ENCODE measurements at regions not wholly inside any gene's neighbourhood (a gene's known extent, or its start where the extent isn't known, plus 50 kb on each side); places are given as distances from the start of the nearest gene placed in this dataset.

DNA sequence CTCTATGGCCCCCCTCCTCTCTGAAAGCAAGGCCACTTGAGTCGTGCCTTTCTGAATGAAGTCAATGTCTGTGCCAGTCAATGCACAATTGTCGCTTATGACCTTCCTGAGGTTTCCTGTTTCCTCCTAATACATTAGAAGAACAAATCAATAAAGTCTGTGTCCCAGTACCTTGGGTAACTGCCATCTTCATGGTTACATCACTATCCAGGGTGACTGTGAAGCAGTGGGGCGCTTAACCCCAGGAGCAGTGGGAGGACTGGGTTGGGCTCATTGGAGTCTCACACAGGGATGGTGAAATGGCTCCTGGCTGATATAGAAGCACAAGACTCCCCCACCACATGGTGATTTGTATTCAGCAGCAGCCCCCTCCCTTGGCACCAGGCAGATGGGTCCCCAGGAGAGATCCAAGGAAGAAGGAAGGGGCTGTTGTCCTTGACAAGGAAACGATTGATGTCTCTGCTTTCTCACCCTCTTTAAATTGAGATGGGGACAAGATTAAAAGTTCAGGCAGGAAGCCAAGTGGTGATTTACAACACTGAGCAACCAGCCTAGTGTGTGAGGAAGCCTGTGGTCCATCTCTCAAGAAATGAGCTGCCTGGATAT is 261.9 kb upstream of the ZNF462 start:
- no peak for DNase-seq

GRCh38 chr9:106602344-106602743 is 260.6 kb upstream of the ZNF462 start:
- DNase-seq = no peak

- no peak for DNase-seq
Measured at GRCh38 chr9:106613250-106613737, 249.7 kb upstream of the ZNF462 start.

- DNase-seq = no peak
Measured at GRCh38 chr9:106615118-106615889, 247.7 kb upstream of the ZNF462 start.

DNA sequence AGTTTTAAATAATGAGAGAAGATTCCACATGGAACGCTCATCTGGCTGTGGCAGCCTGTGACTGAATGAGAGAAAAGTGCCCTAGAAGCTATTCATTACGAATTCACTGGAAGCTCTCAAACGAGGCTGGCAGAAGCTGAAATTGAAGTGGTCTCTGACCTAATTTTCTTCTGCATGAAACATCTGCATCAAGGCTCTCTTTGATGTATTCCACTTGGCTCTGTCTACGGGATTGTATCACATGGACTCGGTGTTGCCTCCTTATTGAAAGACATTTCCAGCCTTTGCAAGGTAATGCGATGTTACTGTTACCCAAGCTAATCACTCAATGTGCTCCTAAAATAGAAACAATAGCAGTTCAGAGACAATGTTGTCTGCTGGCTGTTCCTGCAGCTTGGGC is 246.9 kb upstream of the ZNF462 start:
- DNase-seq = peak in 1 of 3 donors; percentile 16

DNA sequence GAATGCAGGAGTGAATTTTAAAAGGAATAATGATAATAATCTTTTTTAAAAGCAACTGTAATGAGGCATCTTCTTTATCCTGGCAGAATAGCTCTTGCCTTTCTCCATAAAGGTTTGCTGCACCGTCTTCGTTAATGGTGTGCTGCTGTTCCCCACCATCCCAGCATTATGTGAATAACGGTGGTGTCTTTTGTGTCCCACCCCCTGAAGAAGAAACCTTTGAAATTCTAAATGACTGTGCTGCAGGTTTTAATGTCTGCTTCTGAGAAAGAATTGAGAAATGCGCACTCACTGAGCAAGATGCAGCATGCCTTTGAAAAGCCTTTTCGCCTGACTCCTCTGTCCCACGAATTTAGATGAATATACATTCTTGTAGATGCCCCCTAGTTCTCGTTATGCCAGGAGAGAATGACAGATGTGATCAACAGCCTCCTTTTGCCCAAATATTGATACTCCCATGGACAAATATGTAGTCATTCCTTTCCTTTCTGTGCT is 246.1 kb upstream of the ZNF462 start:
- DNase-seq = no peak

DNA sequence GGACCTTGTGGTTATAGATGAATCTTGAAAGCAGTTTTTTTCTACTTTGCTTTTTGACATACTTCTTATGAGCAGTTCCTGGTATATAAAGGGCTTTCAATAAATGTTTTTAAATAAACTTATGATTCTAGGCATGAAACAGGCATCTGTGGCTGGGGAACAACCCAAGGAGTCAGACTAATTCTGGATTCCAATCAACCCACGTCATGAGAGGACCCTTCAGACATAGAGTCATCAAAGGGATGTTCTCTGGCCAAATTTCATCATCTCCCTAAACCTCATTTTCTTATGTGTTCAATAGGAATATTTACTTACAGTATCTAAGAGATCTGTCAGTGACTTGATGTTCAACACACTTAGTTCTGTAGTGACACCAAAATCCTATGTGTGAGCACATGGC is 243.8 kb upstream of the ZNF462 start:
- peak in 1 of 3 donors; percentile 60 for DNase-seq

DNA sequence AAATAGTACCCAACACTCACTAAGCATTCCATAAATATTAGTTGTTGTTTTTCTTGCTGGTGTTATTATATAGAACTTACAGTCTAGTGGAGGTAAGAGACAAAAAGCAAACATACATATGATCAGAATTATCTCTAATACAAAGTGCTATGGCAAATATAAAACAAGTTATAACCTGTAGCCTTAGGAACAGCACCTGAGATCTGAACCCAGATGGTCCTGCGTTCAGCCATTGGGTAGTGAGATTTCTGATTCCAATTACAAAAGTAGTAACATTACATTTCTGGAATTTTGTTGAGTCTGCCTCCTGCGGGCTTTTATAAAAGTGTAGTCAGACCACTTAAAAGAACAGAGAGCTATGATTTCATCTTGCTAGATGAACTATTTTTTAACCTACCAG is 242.9 kb upstream of the ZNF462 start:
- DNase-seq = no peak

GRCh38 chr9:106620866-106621265 is 242.1 kb upstream of the ZNF462 start:
- DNase-seq = no peak

DNA sequence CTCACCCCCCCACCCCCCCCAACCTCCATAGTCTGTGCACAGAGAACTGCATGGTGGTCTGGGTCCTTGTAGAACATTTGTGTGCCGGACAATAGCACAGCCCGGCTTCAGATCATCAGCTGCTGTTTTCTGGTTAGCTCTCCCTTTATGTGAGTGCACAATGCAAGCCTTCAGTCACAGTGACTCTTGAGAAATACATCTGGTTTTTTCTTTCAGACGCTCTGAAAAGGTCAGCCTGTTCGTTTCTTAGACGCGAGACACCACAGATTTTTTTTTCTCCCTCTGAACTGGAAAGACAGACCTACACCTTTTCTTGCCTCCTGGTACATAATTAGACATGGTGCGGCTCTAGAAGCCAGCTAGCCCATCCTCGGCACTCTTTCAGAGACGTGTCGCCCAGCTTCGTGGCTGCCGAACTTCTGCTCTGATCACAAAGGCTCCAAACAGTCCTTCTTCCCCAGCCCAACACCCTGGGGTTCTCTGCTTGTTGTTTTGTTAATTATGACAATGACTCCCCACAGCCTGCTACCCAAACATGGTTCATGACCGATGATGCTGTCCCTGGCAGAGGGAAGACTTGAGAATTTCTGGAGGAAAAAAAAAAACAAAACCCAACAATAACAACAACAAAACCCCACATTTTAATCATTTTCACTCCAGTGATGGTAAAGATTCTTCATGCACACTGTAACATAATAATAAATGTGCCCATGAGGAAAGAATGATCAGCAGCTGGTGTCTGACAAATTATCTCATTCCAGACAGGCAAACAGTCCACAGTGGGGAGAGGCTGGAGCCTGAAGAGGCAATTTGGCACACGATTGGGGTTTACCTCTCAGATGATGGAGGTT is 241.4 kb upstream of the ZNF462 start:
- peak in 2 of 3 donors; percentile 11 to 61 for DNase-seq

GRCh38 chr9:106622164-106622487 is 240.8 kb upstream of the ZNF462 start:
- peak in 2 of 3 donors; percentile 6 to 39 for DNase-seq

DNA sequence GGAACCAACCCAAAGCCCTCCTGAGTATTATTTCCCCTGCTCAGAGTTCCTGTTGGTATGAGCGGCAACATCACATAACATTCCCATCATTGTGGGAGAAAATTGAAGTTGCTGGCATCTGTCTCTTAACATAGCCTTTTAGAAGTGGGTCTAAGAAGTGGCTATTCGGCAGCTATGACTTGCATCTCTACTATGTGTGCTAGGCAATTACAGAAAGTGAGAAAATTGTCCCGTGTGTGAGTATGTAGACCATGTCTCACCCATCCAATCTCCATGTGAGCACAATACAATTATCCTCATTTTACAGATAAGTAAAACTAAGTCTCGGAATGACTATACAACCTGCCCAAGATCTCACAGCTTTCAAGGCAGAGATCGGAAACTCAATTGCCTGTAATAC is 239.4 kb upstream of the ZNF462 start:
- DNase-seq = no peak

DNA sequence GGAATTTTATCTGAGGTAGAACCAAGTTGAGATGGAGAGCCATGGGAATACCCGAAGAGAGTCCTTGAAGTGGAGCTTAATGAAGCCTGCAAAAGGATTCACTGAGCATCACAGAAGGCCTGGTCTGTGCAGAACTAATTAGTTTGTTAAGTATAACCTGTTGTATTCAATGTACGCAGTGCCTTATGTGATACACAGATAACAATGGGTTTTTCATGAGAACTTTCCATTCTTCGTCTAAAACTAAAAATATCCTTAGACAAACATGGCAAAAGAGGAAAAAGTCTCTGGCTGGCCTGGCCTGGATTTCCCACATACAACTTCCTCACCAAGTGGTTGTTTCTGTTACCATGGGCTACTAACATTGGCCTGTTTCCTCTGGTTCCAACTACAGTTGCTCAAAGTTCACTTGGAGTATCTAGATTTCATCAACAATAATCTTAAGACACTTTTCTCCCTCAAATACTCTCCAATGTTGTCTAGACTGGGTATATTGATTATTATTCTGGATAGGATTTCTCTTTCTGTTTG is 237.6 kb upstream of the ZNF462 start:
- DNase-seq = peak in 1 of 3 donors; percentile 29

DNA sequence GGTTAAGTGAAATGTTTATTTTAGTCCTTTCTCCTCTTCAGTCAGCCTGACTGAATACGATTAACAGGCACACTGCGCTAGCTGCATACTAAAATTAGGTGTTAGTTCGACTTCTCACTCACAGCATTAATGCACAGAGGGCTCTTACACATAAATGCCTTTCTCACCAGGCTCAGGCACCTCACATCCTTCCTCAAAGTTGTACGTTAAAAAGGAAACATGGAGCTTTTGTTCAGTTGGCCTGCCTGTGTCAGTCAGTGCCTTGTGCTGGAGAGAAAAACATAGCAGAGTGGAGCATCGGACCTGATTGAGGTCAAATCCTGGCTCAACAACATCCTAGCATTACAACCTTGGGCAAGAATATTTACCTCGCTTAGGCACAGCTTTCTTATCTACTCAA is 236.0 kb upstream of the ZNF462 start:
- DNase-seq = no peak

- DNase-seq = no peak
Measured at GRCh38 chr9:106632621-106633020, 230.3 kb upstream of the ZNF462 start.

DNA sequence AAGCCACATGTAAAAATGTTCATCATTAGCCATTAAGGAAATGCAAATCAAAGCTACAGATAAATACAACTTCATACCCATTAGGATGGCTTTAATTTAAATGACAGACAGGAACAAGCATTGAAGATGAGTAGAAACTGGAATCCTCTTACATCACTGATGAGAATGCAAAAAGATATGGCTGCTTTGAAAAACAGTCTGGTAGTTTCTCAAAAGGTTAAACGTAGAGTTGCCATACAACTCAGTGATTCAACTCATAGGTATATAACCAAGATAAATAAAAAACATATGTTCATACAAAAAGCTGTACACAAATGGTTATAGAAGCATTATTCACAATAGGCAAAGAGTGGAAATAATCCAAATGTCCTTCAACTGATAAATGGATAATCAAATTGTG is 228.8 kb upstream of the ZNF462 start:
- DNase-seq = no peak

- DNase-seq = no peak
Measured at GRCh38 chr9:106634641-106635040, 228.3 kb upstream of the ZNF462 start.

DNA sequence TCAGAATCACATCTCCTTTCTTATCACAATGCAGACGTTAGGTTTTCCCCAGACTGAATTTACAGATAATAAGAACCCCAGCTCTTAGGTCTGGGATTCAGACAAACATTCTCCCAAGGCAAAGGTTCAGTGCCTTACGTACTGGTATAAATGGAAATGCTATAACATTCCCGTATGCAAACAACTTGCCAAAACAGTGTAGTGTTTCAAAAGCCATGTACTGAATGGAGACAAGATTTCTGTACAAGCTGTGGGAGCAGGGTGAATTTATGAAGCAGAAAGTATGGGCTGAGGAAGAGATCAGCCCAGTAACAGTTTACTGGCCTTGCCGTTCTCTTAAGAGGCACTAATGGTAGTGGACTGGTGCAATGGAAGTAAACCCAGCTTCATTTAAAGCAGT is 225.5 kb upstream of the ZNF462 start:
- DNase-seq = peak in 2 of 3 donors; percentile 59 to 73

DNA sequence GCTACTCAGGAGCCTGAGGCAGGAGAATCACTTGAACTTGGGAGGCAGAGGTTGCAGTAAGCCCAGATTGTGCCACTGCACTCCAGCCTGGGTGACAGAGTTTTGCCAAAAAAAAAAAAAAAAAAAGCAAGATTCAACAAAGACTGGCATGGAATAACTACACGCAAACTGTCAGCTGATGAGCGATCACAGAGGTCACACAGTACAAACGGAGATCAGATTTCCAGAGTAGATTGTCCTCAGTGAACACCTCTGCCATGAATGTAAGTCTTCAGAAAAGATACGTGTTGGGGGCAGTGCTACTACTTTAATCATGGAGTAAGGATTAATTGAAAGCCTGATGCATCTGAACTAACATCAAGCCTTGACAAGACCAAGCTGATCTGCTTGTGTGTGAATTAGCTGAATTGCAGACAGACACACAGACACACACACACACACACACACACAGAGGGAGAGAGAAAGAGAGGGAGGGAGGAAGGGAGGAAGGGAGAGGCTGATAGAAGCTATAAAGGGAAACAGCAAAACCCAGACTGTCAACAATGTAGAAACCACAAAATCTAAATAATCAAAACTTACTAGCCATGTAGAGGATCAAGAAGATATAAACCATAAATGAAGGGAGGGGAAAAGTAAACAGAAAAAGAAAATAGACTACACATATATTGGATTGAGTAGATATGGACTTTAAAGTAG is 222.9 kb upstream of the ZNF462 start:
- no peak for DNase-seq

DNA sequence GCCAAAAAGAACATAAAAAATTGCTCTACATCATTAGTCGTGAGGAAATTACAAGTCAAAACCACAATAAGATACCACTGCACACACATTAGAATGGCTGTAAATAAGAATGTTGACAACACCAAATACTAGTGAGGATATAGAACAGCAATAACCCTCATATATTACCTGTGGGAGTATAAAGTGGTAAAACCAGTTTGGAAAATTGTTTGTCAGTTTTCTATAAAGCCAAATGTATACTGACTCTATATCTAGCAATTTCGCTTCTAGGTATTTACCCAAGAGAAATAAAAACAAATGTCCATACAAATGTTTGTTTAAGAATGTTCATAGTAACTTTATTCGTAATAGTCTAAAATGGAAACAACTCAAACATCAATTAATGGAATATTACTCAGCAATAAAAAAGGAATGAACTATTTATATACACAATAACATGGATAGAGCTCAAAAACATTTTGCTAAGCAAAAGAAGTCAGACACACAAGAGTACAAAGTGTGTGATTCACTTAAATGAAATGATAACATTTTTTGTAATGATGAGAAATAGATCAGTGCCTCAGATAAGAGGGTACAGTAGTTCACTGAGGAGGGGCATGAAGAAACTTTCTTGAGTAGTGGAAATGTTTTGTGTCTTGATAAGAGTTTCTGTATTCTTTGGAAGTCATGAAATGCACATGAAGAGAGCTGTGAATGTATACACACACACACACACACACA is 219.6 kb upstream of the ZNF462 start:
- DNase-seq = no peak

- no peak for DNase-seq
Measured at GRCh38 chr9:106644661-106645060, 218.3 kb upstream of the ZNF462 start.

Measured in muscle of back (tissue), 3 donors.